ENCODE measurements at regions not wholly inside any gene's neighbourhood (a gene's known extent, or its start where the extent isn't known, plus 50 kb on each side); places are given as distances from the start of the nearest gene placed in this dataset.

DNA sequence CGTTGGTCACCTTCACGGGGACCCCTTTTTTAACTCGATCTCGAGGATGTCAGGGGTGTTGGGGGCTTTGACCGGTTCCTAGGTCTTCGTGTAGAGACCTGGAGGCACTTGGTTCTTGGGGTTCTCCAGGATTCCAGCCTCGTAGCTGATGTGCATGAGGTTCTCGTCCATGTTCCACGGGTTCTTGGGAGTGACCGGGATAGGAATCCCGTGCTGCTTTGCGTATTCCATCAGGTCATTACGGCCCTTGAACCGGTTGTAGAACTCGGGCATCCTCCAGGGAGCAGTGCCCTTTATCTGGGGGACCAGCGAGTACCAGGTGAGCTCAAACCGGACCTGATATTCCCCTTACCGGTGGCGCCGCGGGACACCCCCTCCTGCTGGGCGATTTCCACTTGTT lies 88.0 kb upstream of the RIPOR2 start:
- CTCF ChIA-PET (ENCODE audit: low intra/inter-chr PET ratio, low total read pairs) = no interaction called here
- DNase-seq (ENCODE audit: low spot score) (no peak), ATAC-seq (no peak), FAIRE-seq (no peak)
- no peak overlapping the region for H3K4me3 ChIP-seq (replicated peaks in 1 of 3; ENCODE audit: insufficient read depth in 1 of 3, low read depth in 2 of 3, low read length in 3 of 3)
- H3K9me3 ChIP-seq (ENCODE audit: low read length) = no peaks in the 10 kb centered on the region
- no peaks in the 10 kb centered on the region for H3K4me1 ChIP-seq (ENCODE audit: insufficient read depth, low read length)
- H3K4me2 ChIP-seq (ENCODE audit: low read depth, low read length) = no peak overlapping the region
- H3K9ac ChIP-seq (ENCODE audit: insufficient read depth, low read depth, low read length) = no peak overlapping the region
- H4K20me1 ChIP-seq (ENCODE audit: insufficient read depth, low read length) = no peaks in the 10 kb centered on the region
- H3K79me2 ChIP-seq (ENCODE audit: insufficient read depth, low read length) = no peaks in the 10 kb centered on the region
- POLR2A ChIA-PET = interaction anchor here (1.3 kb wide), 1 partner anchor 259 kb away, joined by 3 read pairs; no protein-coding TSS in a partner anchor
- TF ChIP-seq, protein P1, sequence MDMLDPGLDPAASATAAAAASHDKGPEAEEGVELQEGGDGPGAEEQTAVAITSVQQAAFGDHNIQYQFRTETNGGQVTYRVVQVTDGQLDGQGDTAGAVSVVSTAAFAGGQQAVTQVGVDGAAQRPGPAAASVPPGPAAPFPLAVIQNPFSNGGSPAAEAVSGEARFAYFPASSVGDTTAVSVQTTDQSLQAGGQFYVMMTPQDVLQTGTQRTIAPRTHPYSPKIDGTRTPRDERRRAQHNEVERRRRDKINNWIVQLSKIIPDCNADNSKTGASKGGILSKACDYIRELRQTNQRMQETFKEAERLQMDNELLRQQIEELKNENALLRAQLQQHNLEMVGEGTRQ (IDR thresholded peaks at IDR 0.05; ENCODE audit: low read depth, low read length) = no peak
- TF ChIP-seq, protein P1 (CRISPR knock-in tag; IDR thresholded peaks at IDR 0.05; ENCODE audit: borderline replicate concordance) = no peak
- TF ChIP-seq, protein P2, sequence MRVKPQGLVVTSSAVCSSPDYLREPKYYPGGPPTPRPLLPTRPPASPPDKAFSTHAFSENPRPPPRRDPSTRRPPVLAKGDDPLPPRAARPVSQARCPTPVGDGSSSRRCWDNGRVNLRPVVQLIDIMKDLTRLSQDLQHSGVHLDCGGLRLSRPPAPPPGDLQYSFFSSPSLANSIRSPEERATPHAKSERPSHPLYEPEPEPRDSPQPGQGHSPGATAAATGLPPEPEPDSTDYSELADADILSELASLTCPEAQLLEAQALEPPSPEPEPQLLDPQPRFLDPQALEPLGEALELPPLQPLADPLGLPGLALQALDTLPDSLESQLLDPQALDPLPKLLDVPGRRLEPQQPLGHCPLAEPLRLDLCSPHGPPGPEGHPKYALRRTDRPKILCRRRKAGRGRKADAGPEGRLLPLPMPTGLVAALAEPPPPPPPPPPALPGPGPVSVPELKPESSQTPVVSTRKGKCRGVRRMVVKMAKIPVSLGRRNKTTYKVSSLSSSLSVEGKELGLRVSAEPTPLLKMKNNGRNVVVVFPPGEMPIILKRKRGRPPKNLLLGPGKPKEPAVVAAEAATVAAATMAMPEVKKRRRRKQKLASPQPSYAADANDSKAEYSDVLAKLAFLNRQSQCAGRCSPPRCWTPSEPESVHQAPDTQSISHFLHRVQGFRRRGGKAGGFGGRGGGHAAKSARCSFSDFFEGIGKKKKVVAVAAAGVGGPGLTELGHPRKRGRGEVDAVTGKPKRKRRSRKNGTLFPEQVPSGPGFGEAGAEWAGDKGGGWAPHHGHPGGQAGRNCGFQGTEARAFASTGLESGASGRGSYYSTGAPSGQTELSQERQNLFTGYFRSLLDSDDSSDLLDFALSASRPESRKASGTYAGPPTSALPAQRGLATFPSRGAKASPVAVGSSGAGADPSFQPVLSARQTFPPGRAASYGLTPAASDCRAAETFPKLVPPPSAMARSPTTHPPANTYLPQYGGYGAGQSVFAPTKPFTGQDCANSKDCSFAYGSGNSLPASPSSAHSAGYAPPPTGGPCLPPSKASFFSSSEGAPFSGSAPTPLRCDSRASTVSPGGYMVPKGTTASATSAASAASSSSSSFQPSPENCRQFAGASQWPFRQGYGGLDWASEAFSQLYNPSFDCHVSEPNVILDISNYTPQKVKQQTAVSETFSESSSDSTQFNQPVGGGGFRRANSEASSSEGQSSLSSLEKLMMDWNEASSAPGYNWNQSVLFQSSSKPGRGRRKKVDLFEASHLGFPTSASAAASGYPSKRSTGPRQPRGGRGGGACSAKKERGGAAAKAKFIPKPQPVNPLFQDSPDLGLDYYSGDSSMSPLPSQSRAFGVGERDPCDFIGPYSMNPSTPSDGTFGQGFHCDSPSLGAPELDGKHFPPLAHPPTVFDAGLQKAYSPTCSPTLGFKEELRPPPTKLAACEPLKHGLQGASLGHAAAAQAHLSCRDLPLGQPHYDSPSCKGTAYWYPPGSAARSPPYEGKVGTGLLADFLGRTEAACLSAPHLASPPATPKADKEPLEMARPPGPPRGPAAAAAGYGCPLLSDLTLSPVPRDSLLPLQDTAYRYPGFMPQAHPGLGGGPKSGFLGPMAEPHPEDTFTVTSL (CRISPR knock-in tag; IDR thresholded peaks at IDR 0.05; ENCODE audit: borderline replicate concordance) = no peak
- TF ChIP-seq NFIC (IDR thresholded peaks at IDR 0.05; ENCODE audit: low read length) (no peak), NBN (conservative IDR thresholded peaks at IDR 0.05) (no peak), HOMEZ (CRISPR knock-in tag; IDR thresholded peaks at IDR 0.05; ENCODE audit: low read depth) (no peak), PTBP1 (IDR thresholded peaks at IDR 0.05; ENCODE audit: low read depth, low read length, poor library complexity, severe bottlenecking) (no peak), HIVEP1 (CRISPR knock-in tag; IDR thresholded peaks at IDR 0.05) (no peak), MED13 (CRISPR knock-in tag; IDR thresholded peaks at IDR 0.05) (no peak), PHF20 (CRISPR knock-in tag; IDR thresholded peaks at IDR 0.05) (no peak), RAD51 (IDR thresholded peaks at IDR 0.05; ENCODE audit: borderline replicate concordance) (no peak)
- TF ChIP-seq, protein P3, sequence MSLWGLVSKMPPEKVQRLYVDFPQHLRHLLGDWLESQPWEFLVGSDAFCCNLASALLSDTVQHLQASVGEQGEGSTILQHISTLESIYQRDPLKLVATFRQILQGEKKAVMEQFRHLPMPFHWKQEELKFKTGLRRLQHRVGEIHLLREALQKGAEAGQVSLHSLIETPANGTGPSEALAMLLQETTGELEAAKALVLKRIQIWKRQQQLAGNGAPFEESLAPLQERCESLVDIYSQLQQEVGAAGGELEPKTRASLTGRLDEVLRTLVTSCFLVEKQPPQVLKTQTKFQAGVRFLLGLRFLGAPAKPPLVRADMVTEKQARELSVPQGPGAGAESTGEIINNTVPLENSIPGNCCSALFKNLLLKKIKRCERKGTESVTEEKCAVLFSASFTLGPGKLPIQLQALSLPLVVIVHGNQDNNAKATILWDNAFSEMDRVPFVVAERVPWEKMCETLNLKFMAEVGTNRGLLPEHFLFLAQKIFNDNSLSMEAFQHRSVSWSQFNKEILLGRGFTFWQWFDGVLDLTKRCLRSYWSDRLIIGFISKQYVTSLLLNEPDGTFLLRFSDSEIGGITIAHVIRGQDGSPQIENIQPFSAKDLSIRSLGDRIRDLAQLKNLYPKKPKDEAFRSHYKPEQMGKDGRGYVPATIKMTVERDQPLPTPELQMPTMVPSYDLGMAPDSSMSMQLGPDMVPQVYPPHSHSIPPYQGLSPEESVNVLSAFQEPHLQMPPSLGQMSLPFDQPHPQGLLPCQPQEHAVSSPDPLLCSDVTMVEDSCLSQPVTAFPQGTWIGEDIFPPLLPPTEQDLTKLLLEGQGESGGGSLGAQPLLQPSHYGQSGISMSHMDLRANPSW (CRISPR knock-in tag; IDR thresholded peaks at IDR 0.05; ENCODE audit: borderline replicate concordance) = no peak
- intact Hi-C loops (cut with micrococcal nuclease; ENCODE audit: unreplicated experiment) = no loop called here
- H3K27me3 ChIP-seq (ENCODE audit: control insufficient read depth in 1 of 2, insufficient read depth in 2 of 2, low read length in 2 of 2) = no peaks in the 10 kb centered on the region
- no peak overlapping the region for H3K27ac ChIP-seq (ENCODE audit: extremely low read length, insufficient read depth, low read length)
- H3K36me3 ChIP-seq (replicated peaks in 1 of 2; ENCODE audit: control insufficient read depth in 1 of 2, insufficient read depth in 2 of 2, low read length in 2 of 2) = no peaks in the 10 kb centered on the region
- in situ Hi-C loops (cut with HindIII; ENCODE audit: extremely low pct_ligation_motif_present, low pct_unique_long_range_greater_than_20kb) = no loop called here
- WGBS (ENCODE audit: low lambda C conversion rate) = 45% methylated on average over 20 of the region's 22 CpGs
- no TSS peak for BruUV-seq (replicated peaks)
- H2AFZ ChIP-seq (ENCODE audit: low read length) = no peak overlapping the region
